ENCODE measurements at regions not wholly inside any gene's neighbourhood (a gene's known extent, or its start where the extent isn't known, plus 50 kb on each side); places are given as distances from the start of the nearest gene placed in this dataset.
"Not testable (repeated sequence)": the region's sequence is repeated elsewhere in the genome, so short reads cannot be mapped to it uniquely, and the experiment has no call there.

- no peak for DNase-seq
Measured at GRCh38 chr15:92763459-92763858, 107.9 kb upstream of the FAM174B start.

- not testable (repeated sequence) for DNase-seq
Measured at GRCh38 chr15:92768131-92768530, 112.6 kb upstream of the FAM174B start.

- DNase-seq = no peak
Measured at GRCh38 chr15:92770641-92771040, 115.1 kb upstream of the FAM174B start.

GRCh38 chr15:92772061-92772460 is 116.5 kb upstream of the FAM174B start:
- DNase-seq = no peak

- no peak for DNase-seq
Measured at GRCh38 chr15:92772626-92773244, 117.2 kb upstream of the FAM174B start.

- DNase-seq = no peak
Measured at GRCh38 chr15:92773340-92773739, 117.8 kb upstream of the FAM174B start.

- no peak for DNase-seq
Measured at GRCh38 chr15:92779874-92780273, 120.2 kb upstream of the CHD2 start.

- no peak for DNase-seq
Measured at GRCh38 chr15:92780843-92781242, 119.3 kb upstream of the CHD2 start.

- DNase-seq = no peak
Measured at GRCh38 chr15:92781925-92782453, 118.1 kb upstream of the CHD2 start.

GRCh38 chr15:92787116-92787515 is 113.0 kb upstream of the CHD2 start:
- DNase-seq = no peak

GRCh38 chr15:92788196-92788595 is 111.9 kb upstream of the CHD2 start:
- DNase-seq = no peak

GRCh38 chr15:92788793-92789192 is 111.3 kb upstream of the CHD2 start:
- not testable (repeated sequence) for DNase-seq

GRCh38 chr15:92796161-92796611 is 103.9 kb upstream of the CHD2 start:
- DNase-seq = no peak

- DNase-seq = peak; percentile 75
Measured at GRCh38 chr15:92797168-92798052, 102.7 kb upstream of the CHD2 start.

GRCh38 chr15:92800013-92800412 is 100.1 kb upstream of the CHD2 start:
- no peak for DNase-seq

- DNase-seq = not testable (repeated sequence)
Measured at GRCh38 chr15:92800416-92801055, 99.6 kb upstream of the CHD2 start.

- DNase-seq = peak; percentile 75
Measured at GRCh38 chr15:92801056-92801773, 98.9 kb upstream of the CHD2 start.

GRCh38 chr15:92801774-92802464 is 98.2 kb upstream of the CHD2 start:
- DNase-seq = peak; percentile 65

- no peak for DNase-seq
Measured at GRCh38 chr15:92803536-92803851, 96.6 kb upstream of the CHD2 start.

- peak; percentile 99 for DNase-seq
Measured at GRCh38 chr15:92803852-92804609, 96.1 kb upstream of the CHD2 start.

GRCh38 chr15:92804610-92804936 is 95.6 kb upstream of the CHD2 start:
- DNase-seq = not testable (repeated sequence)

All from kidney glomerular epithelial cell (primary cell).